ENCODE measurements at regions not wholly inside any gene's neighbourhood (a gene's known extent, or its start where the extent isn't known, plus 50 kb on each side); places are given as distances from the start of the nearest gene placed in this dataset.
A peak's percentile ranks its signal among the peaks of the same experiment; 100 is the strongest.
"Not testable (repeated sequence)": the region's sequence is repeated elsewhere in the genome, so short reads cannot be mapped to it uniquely, and the experiment has no call there.

DNA sequence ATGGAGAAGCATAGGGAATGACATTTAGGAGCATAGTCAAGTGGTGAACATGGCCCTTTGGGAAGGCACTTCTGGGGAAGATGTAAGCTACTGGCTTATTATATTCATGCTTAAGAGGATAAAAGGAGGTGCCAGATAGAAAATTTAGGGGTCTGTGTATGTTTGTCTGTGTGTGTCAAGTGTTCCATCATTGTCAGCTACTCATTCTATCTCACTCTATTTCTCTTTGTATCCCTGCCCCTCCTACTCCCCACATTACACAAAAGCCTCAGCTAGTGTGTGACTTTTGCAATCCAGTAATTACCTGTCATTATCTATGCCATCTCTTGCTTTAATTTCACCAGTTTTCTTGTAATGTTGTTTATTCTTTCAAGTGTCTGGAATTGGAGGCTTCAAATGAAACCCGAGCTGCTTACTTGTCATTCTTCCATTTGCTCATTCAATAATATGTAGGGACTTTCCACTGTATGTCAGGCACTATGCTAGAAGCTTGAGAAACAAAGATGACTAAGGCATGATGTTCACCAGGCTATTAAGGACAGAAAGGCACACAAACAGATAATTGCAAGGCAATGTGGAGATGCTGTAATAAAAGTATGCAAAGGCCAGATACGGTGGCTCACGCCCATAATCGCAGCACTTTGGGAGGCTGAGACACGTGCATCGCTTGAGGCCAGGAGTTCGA is 229.8 kb upstream of the TEX13C start:
- peak; percentile 93 for DNase-seq

DNA sequence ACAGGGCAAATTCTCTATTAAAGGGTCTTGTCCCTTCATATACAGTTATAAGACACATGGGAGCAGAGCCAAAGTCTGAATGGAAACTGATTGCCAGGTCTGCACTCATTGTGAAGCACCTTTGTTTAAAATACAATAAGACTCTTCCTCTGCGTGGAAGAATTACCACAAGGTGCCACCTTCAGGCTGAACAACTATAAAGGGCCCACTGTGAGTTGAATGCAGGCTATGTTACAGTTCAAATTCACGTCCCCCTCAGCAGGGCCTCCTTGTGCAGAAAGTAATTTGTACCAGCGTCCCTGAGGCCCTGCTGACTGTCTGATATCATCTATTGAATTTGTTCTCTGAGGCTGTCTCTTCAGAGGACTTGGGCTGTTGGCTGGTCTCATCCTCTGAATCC is 225.8 kb upstream of the TEX13C start:
- DNase-seq = no peak

- DNase-seq = no peak
These were observed 224.8 kb upstream of the TEX13C start for GRCh38 chrX:125094901-125095300.

- no peak for DNase-seq
These were observed 223.2 kb upstream of the TEX13C start for GRCh38 chrX:125096469-125096868.

DNA sequence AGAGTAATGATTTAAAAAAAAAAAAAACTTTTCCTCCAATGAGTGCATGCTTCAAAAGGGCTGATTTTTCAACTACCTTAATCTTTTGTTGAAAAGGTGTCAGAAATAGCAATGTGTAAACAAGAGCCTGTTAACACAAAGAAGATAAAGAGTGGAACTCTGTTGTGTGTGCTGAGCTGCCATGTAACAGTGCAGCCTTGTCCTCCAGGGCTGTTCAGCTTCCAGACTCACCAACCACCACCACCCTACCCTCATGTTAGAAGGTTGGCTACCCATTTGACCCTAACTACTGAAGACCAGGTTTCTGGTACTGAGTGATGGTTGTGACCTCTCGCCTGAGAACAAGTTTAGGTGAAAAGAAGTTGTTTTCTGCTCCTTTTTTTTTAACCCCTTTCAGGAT is 222.8 kb upstream of the TEX13C start:
- no peak for DNase-seq

DNA sequence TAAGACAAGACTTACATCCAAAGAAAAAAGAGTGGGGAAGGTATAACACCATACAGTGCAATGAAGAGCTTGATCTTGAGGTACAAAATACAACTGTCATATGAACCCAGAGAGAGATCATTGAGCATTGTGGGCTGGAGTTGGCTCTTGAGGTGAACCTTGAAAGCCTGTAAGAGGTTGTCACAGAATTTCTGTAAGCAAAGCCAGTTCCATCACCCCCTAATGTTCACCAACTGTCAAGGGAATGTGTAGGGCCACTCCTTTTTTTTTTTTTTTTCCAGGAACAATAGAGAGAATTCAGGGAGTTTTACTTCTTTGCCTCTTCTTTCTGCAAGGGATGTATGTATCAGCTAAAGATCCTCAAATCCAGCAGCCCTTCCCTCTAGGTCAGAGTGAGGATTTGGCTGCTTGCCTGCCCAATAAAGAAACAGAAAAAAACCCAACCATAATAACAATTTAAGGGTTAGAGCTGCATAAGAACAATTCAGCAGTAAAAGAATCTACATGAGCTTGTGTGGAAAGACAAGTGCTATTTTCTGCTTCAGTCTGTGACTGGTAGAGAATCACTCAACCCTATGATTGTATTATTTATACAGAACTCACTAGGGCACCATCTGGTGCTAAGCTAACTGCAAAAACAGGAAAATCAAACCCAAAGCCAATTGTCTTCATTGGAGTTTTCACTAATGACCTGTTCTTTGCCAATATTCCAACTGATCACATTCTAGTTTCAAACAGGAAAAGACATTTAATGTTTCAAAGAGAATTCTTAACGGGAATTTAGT is 217.5 kb upstream of the TEX13C start:
- DNase-seq = no peak

GRCh38 chrX:125103693-125104092 is 216.0 kb upstream of the TEX13C start:
- no peak for DNase-seq

GRCh38 chrX:125108921-125109320 is 210.8 kb upstream of the TEX13C start:
- no peak for DNase-seq

- peak; percentile 23 for DNase-seq
These were observed 188.5 kb upstream of the TEX13C start for GRCh38 chrX:125131164-125131563.

DNA sequence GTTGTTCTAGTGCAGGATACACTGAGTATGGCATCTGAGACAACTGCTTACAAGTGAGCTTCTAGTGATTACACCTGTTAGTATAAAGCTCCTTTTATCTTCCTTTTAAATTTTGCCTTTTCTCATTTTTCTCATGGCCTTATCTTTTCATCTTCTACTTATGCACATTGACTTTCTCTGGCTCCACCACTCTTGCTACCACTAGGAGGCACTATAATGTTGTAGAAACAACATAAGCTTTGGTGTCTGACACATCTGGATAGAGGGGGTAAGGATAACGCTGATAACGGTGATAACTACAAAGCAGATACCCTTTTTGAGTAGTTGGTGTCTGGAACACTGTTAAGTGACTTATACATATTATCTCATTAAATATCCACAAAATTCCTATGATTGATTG is 187.4 kb upstream of the TEX13C start:
- no peak for DNase-seq

DNA sequence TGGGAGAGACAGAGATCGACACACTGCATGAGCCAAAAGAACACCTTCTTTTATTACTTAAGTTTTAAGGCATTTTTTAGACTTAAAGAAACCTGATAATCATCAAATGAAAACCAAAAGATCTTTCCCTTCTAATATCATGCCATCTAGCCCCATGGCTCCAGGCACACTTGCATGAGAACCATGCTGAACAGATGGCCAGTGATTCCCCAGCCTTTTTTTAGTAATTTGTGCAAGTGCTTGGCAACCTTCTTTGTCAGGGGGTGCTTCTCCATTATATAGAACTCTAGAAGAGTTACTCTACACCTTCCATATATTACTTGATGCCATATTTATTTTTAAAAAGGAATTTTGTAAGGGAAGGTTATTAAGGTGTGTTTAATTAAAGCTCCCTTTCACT is 182.2 kb upstream of the TEX13C start:
- no peak for DNase-seq

- DNase-seq = no peak
These were observed 169.4 kb upstream of the TEX13C start for GRCh38 chrX:125150231-125150630.

DNA sequence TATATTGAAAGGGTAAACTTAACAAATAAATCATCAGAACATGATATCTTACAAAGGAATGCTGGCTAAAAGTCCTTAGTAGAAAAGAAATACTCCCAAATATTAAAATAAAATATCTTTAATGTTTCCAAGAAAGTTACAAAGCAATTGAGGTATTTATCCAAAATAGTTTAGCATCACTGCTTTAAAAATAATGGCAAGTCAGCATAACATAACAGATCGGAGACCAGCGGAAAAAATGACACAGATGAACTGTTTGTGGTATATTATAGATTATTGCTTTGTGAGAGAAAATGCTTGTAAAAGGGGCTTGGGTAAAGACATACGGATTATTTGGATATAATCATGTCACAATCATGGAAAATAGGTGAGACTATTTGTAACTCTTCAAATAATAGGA is 168.5 kb upstream of the TEX13C start:
- no peak for DNase-seq

DNA sequence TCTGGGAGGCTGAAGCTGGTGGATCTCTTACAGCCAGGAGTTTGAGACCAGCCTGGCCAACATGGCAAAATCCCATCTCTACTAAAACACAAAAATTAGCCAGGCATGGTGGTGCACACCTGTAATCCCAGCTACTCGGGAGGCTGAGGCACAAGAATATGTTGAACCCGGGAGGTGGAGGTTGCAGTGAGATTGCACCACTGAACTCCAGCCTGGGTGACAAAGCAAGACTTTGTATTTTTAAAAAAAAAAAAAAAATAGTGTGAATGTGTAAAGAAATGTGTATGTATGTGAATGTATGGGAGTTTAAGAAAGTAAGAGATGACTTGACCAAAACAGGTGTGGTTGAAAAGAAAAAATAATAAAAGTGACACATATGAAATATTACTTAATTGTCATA is 167.7 kb upstream of the TEX13C start:
- no peak for DNase-seq

- no peak for DNase-seq
These were observed 166.1 kb upstream of the TEX13C start for GRCh38 chrX:125153621-125154020.

GRCh38 chrX:125154288-125155257 is 165.1 kb upstream of the TEX13C start:
- DNase-seq = not testable (repeated sequence)

DNA sequence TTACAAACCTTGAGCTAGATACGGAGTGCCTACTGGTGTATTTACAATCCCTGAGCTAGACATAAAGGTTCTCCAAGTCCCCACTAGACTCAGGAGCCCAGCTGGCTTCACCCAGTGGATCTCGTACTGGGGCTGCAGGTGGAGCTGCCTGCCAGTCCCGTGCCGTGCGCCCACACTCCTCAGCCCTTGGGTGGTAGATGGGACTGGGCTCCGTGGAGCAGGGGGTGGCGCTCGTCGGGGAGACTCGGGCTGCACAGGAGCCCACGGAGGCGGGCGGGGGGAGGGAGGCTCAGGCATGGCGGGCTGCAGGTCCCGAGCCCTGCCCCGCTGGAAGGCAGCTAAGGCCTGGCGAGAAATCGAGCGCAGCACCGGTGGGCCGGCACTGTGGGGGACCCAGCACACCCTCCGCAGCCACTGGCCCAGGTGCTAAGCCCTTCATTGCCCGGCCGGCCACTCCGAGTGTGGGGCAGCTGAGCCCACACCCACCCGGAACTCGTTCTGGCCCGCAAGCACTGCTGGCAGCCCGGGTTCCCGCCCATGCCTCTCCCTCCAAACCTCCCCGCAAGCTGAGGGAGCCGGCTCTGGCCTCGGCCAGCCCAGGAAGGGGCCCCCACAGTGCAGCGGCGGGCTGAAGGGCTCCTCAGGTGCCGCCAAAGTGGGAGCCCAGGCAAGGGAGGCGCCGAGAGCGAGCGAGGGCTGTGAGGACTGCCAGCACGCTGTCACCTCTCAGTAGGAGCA is 164.2 kb upstream of the TEX13C start:
- DNase-seq = not testable (repeated sequence)

GRCh38 chrX:125170459-125170858 is 149.2 kb upstream of the TEX13C start:
- DNase-seq = no peak

GRCh38 chrX:125172531-125172930 is 147.1 kb upstream of the TEX13C start:
- DNase-seq = no peak

- no peak for DNase-seq
These were observed 143.6 kb upstream of the TEX13C start for GRCh38 chrX:125175991-125176584.

GRCh38 chrX:125193921-125194320 is 125.8 kb upstream of the TEX13C start:
- no peak for DNase-seq

DNA sequence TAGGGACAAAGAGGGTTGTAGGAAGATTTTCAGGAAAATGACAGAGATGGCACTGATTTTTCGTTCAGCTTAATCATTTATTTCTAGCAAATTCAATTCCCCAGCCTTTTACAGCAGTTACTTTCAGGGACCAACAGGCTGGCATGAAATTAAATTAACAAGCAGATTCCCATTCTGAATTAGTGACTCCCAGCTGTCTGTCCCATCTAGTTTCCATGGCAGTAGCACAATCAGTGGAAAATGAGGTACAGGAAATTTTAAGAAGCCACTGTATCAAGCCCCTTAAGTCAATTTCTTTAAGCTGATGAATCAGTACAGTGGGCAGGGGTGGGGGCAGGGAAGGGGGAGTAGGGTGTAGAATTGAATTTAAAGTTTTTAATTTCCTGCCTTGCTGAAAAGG is 121.1 kb upstream of the TEX13C start:
- no peak for DNase-seq

Measured in NCI-H748 treated with DMSO at 0.1 percent for 48 hours (cell line).